ENCODE measurements at regions not wholly inside any gene's neighbourhood (a gene's known extent, or its start where the extent isn't known, plus 50 kb on each side); places are given as distances from the start of the nearest gene placed in this dataset.

- TF ChIP-seq REST (IDR thresholded peaks at IDR 0.05; ENCODE audit: insufficient read depth in 1 of 2, low read depth in 2 of 2, low read length in 2 of 2): no peak
- TF ChIP-seq SIN3A (IDR thresholded peaks at IDR 0.05; ENCODE audit: borderline replicate concordance, insufficient read depth, low read length): no peak
- TF ChIP-seq POLR2AphosphoS5 (IDR thresholded peaks at IDR 0.05; ENCODE audit: low read depth, low read length): no peak
- TF ChIP-seq FOXP2 (optimal IDR thresholded peaks at IDR 0.05; ENCODE audit: borderline replicate concordance, extremely low read depth, extremely low read length, insufficient read depth): no peak
- no peak for TF ChIP-seq TAF1 (IDR thresholded peaks at IDR 0.05; ENCODE audit: borderline replicate concordance, insufficient read depth, low read length)
Observed at GRCh38 chr5:38657020-38657419, 100.6 kb upstream of the LIFR start.

- no peak for TF ChIP-seq REST (IDR thresholded peaks at IDR 0.05; ENCODE audit: insufficient read depth in 1 of 2, low read depth in 2 of 2, low read length in 2 of 2)
- TF ChIP-seq TAF1 (IDR thresholded peaks at IDR 0.05; ENCODE audit: borderline replicate concordance, insufficient read depth, low read length): no peak
- TF ChIP-seq POLR2AphosphoS5 (IDR thresholded peaks at IDR 0.05; ENCODE audit: low read depth, low read length): no peak
- no peak for TF ChIP-seq FOXP2 (optimal IDR thresholded peaks at IDR 0.05; ENCODE audit: borderline replicate concordance, extremely low read depth, extremely low read length, insufficient read depth)
- no peak for TF ChIP-seq SIN3A (IDR thresholded peaks at IDR 0.05; ENCODE audit: borderline replicate concordance, insufficient read depth, low read length)
Observed at GRCh38 chr5:38660194-38660668, 103.8 kb upstream of the LIFR start.

GRCh38 chr5:38662090-38662489 is 105.6 kb upstream of the LIFR start:
- TF ChIP-seq FOXP2 (optimal IDR thresholded peaks at IDR 0.05; ENCODE audit: borderline replicate concordance, extremely low read depth, extremely low read length, insufficient read depth) (no peak), POLR2AphosphoS5 (IDR thresholded peaks at IDR 0.05; ENCODE audit: low read depth, low read length) (no peak), SIN3A (IDR thresholded peaks at IDR 0.05; ENCODE audit: borderline replicate concordance, insufficient read depth, low read length) (no peak), REST (IDR thresholded peaks at IDR 0.05; ENCODE audit: insufficient read depth in 1 of 2, low read depth in 2 of 2, low read length in 2 of 2) (no peak), TAF1 (IDR thresholded peaks at IDR 0.05; ENCODE audit: borderline replicate concordance, insufficient read depth, low read length) (no peak)

GRCh38 chr5:38663249-38663648 is 106.8 kb upstream of the LIFR start:
- TF ChIP-seq POLR2AphosphoS5 (IDR thresholded peaks at IDR 0.05; ENCODE audit: low read depth, low read length) (no peak), REST (IDR thresholded peaks at IDR 0.05; ENCODE audit: insufficient read depth in 1 of 2, low read depth in 2 of 2, low read length in 2 of 2) (no peak), TAF1 (IDR thresholded peaks at IDR 0.05; ENCODE audit: borderline replicate concordance, insufficient read depth, low read length) (no peak), SIN3A (IDR thresholded peaks at IDR 0.05; ENCODE audit: borderline replicate concordance, insufficient read depth, low read length) (no peak), FOXP2 (optimal IDR thresholded peaks at IDR 0.05; ENCODE audit: borderline replicate concordance, extremely low read depth, extremely low read length, insufficient read depth) (no peak)

All from PFSK-1 (cell line).